Gastrocnemius medialis (tissue), 4 donors: ENCODE measurements at regions not wholly inside any gene's neighbourhood (a gene's known extent, or its start where the extent isn't known, plus 50 kb on each side); places are given as distances from the start of the nearest gene placed in this dataset.

Experiments used
- CTCF ChIP-seq, 5 experiments: fragments of 450-650 bp in 3 of 5; fragments of 200-600 bp in 2 of 5; sonication (generic) in 2 of 5; IDR thresholded peaks in 4 of 5; conservative IDR thresholded peaks in 1 of 5; 1 replicate in 4 of 5; 2 replicates in 1 of 5; pipeline ENCODE4 v1.5.1; 2016 to 2019; ENCODE audit warnings: antibody characterized with exemption in 5 of 5, mild to moderate bottlenecking in 3 of 5, moderate library complexity in 3 of 5
- POLR2A ChIP-seq, 2 donors: fragments of 450-650 bp; IDR thresholded peaks; one replicate each; pipeline ENCODE4 v1.6.1; 2017; ENCODE audit warnings: antibody characterized with exemption in 2 of 2, mild to moderate bottlenecking in 2 of 2, moderate library complexity in 2 of 2

GRCh38 chr3:182000447-182000846, 288.7 kb downstream of the SOX2 start:
- no peak for TF ChIP-seq CTCF (IDR thresholded peaks at IDR 0.05 in 4 of 5, conservative IDR thresholded peaks at IDR 0.05 in 1 of 5)
- no peak for TF ChIP-seq POLR2A (IDR thresholded peaks at IDR 0.05)
